SK-N-SH (cell line): ENCODE measurements at regions not wholly inside any gene's neighbourhood (a gene's known extent, or its start where the extent isn't known, plus 50 kb on each side); places are given as distances from the start of the nearest gene placed in this dataset.
"Not testable (repeated sequence)": the region's sequence is repeated elsewhere in the genome, so short reads cannot be mapped to it uniquely, and the experiment has no call there.

Experiments
- CTCF ChIA-PET: fragments of 300-600, 350-600 bp; formaldehyde crosslinking; extraction: SDS; loops from one replicate; lab custom pipeline; 2021; lab: Yijun Ruan, JAX
- POLR2A ChIA-PET: fragments of 350-600 bp; sonication (Branson Sonifier 250); formaldehyde crosslinking; extraction: SDS; loops from one replicate; lab custom pipeline; 2020; ENCODE audit warnings: antibody characterized with exemption, inconsistent platforms; lab: Yijun Ruan, JAX
- DNase-seq: peaks from one replicate; pipeline ENCODE4 v3.0.0; 2012
- H2AFZ ChIP-seq: fragments of 200-600 bp; sonication (generic); 2 replicates; pipeline ENCODE4 v1.8.1; 2016; ENCODE audit warnings: antibody characterized with exemption, mild to moderate bottlenecking, low read depth
- H3F3A ChIP-seq: fragments of 200-600 bp; sonication (generic); replicated peaks from 2 replicates; pipeline ENCODE3; 2016; ENCODE audit warnings: antibody characterized with exemption, mild to moderate bottlenecking; ENCODE audit not compliant: insufficient read depth
- H3K27ac ChIP-seq, 2 experiments: fragments of 200-500 bp in 1 of 2; fragments of 200-600 bp in 1 of 2; sonication (Bioruptor generic) in 1 of 2; sonication (generic), shearing (Covaris generic) in 1 of 2; 2 replicates each; pipeline versions ENCODE4 v1.5.1 to v1.6.1; 2014 to 2016; ENCODE audit warnings: low read depth in 2 of 2, inconsistent platforms in 1 of 2, low read length in 1 of 2, mild to moderate bottlenecking in 1 of 2, mixed read lengths in 1 of 2
- H3K27me3 ChIP-seq: fragments of 200-600 bp; sonication (generic), shearing (Covaris generic); 2 replicates; pipeline ENCODE4 v1.6.1; 2016; ENCODE audit warnings: mixed run types; ENCODE audit not compliant: insufficient read depth
- H3K36me3 ChIP-seq, 2 experiments: fragments of 200-500 bp in 1 of 2; fragments of 200-600 bp in 1 of 2; sonication (Bioruptor generic) in 1 of 2; sonication (generic) in 1 of 2; replicated peaks in 1 of 2; 2 replicates each; pipeline versions ENCODE3 to v1.5.1; 2014 to 2016; ENCODE audit warnings: low read length in 1 of 2, mild to moderate bottlenecking in 1 of 2; ENCODE audit not compliant: insufficient read depth in 2 of 2, control insufficient read depth in 1 of 2
- H3K4me1 ChIP-seq, 2 experiments: fragments of 200-500 bp in 1 of 2; fragments of 200-600 bp in 1 of 2; sonication (Bioruptor generic) in 1 of 2; sonication (generic), shearing (Covaris generic) in 1 of 2; 2 replicates each; pipeline versions ENCODE4 v1.5.1 to v1.6.1; 2014 to 2016; ENCODE audit warnings: low read depth in 1 of 2, low read length in 1 of 2, mixed run types in 1 of 2; ENCODE audit not compliant: insufficient read depth in 2 of 2, control insufficient read depth in 1 of 2
- H3K4me2 ChIP-seq: fragments of 200-600 bp; sonication (generic), shearing (Covaris generic); 2 replicates; pipeline ENCODE4 v1.6.1; 2017; ENCODE audit warnings: mixed run types
- H3K4me3 ChIP-seq, 2 experiments: fragments of 200-500 bp in 1 of 2; fragments of 200-600 bp in 1 of 2; sonication (Bioruptor generic) in 1 of 2; sonication (generic), shearing (Covaris generic) in 1 of 2; 2 replicates each; pipeline versions ENCODE4 v1.5.1 to v1.8.1; 2014 to 2016; ENCODE audit warnings: low read depth in 2 of 2, inconsistent platforms in 1 of 2, low read length in 1 of 2, mild to moderate bottlenecking in 1 of 2, mixed read lengths in 1 of 2, moderate library complexity in 1 of 2
- H3K79me2 ChIP-seq: fragments of 200-600 bp; sonication (generic); 2 replicates; pipeline ENCODE4 v1.8.1; 2017; ENCODE audit warnings: mild to moderate bottlenecking; ENCODE audit not compliant: insufficient read depth
- H3K9ac ChIP-seq: fragments of 200-600 bp; sonication (generic); 2 replicates; pipeline ENCODE4 v1.6.1; 2017; ENCODE audit warnings: mixed run types
- H3K9me2 ChIP-seq: fragments of 200-600 bp; sonication (generic); 2 replicates; pipeline ENCODE4 v1.6.1; 2017; ENCODE audit warnings: mixed run types
- H3K9me3 ChIP-seq: fragments of 200-600 bp; sonication (generic); 2 replicates; pipeline ENCODE4 v1.6.1; 2017; ENCODE audit warnings: mixed run types, mild to moderate bottlenecking, moderate library complexity
- H4K20me1 ChIP-seq: fragments of 200-600 bp; sonication (generic); 2 replicates; pipeline ENCODE4 v1.6.1; 2017; ENCODE audit warnings: mild to moderate bottlenecking, mixed run types; ENCODE audit not compliant: insufficient read depth
- CTCF ChIP-seq: fragments of 200-600 bp; sonication (generic); IDR thresholded peaks from 2 replicates; pipeline ENCODE4 v1.6.1; 2017; ENCODE audit warnings: antibody characterized with exemption, mild to moderate bottlenecking, moderate library complexity
- EP300 ChIP-seq, 2 experiments: IDR thresholded peaks; 2 replicates each; pipeline versions ENCODE4 v1.4.0 to v1.6.1; 2012; ENCODE audit warnings: borderline replicate concordance in 1 of 2, low read depth in 1 of 2, low read length in 1 of 2
- GABPA ChIP-seq: IDR thresholded peaks from 2 replicates; pipeline ENCODE4 v1.4.0; 2012; ENCODE audit warnings: low read depth, mild to moderate bottlenecking
- IRF3 ChIP-seq: fragments of 150-350 bp; IDR thresholded peaks from 2 replicates; pipeline ENCODE4 v1.6.1; 2016; ENCODE audit warnings: mild to moderate bottlenecking, low read depth, low read length
- MXI1 ChIP-seq: IDR thresholded peaks from 2 replicates; pipeline ENCODE4 v1.6.1; 2012; ENCODE audit warnings: mild to moderate bottlenecking, low read depth, low read length, improper control_type of control experiment
- NFIC ChIP-seq: IDR thresholded peaks from 2 replicates; pipeline ENCODE4 v1.4.0; 2012; ENCODE audit warnings: borderline replicate concordance
- RAD21 ChIP-seq: IDR thresholded peaks from 2 replicates; pipeline ENCODE4 v1.6.1; 2012; ENCODE audit warnings: mild to moderate bottlenecking, low read length
- RCOR1 ChIP-seq: fragments of 150-350 bp; IDR thresholded peaks from 2 replicates; pipeline ENCODE4 v1.6.1; 2017; ENCODE audit warnings: antibody characterized with exemption, low read length
- SIN3A ChIP-seq: IDR thresholded peaks from 2 replicates; pipeline ENCODE4 v1.6.1; 2012; ENCODE audit warnings: low read depth, mild to moderate bottlenecking, low read length, moderate library complexity, borderline replicate concordance
- SMC3 ChIP-seq: IDR thresholded peaks from 2 replicates; pipeline ENCODE4 v1.6.1; 2012; ENCODE audit warnings: low read depth, low read length, improper control_type of control experiment
- WGBS: methylation state at CpG from one replicate; pipeline ENCODE4 v1.1.6; 2017; ENCODE audit warnings: low lambda C conversion rate; 5-methylcytosine and 5-hydroxymethylcytosine counted together
- TF ChIP-seq, protein P1 (sequence below): IDR thresholded peaks from 2 replicates; pipeline ENCODE4 v1.4.0; 2012; ENCODE audit warnings: low read depth

- WGBS: 25% methylated on average over 13 of the region's 20 CpGs
- peaks cover 15% of the 10 kb centered on the region for H3F3A ChIP-seq
- DNase-seq: peak; percentile 83
- H4K20me1 ChIP-seq: no peaks in the 10 kb centered on the region
- no peaks in the 10 kb centered on the region for H3K79me2 ChIP-seq
- no peak overlapping the region for H3K27ac ChIP-seq
- ChIA-PET POLR2A (interaction anchor here (1.1 kb wide), 3 partner anchors 52 to 100 kb away, joined by 4 to 8 read pairs (median 6); no protein-coding TSS in a partner anchor), CTCF (interaction anchor here (0.6 to 15.7 kb wide), 64 partner anchors 8 to 629 kb away, joined by 3 to 496 read pairs (median 5); partner anchors contain the start of genes ANKRD18B, DNAJA1 and NOL6)
- H3K36me3 ChIP-seq: no peaks in the 10 kb centered on the region
- no peaks in the 10 kb centered on the region for H3K9me3 ChIP-seq
- no peak overlapping the region for H3K4me3 ChIP-seq
- H3K4me1 ChIP-seq: peaks cover 5 to 12% of the 10 kb centered on the region in 2 experiments; a peak in 2 of 4 replicates
- H3K27me3 ChIP-seq: no peaks in the 10 kb centered on the region; the same call in 1 of the 2 replicates
- no peak overlapping the region for H3K4me2 ChIP-seq
- TF ChIP-seq GABPA (no peak), NFIC (no peak), SMC3 (peak; percentile 95), EP300 (IDR thresholded peaks at IDR 0.05; ENCODE audit: borderline replicate concordance in 1 of 2, low read depth in 1 of 2, low read length in 1 of 2) (no peak), RAD21 (peak; percentile 94), CTCF (peak; percentile 80), RCOR1 (no peak), SIN3A (no peak), MXI1 (no peak), IRF3 (no peak)
- TF ChIP-seq, protein P1, sequence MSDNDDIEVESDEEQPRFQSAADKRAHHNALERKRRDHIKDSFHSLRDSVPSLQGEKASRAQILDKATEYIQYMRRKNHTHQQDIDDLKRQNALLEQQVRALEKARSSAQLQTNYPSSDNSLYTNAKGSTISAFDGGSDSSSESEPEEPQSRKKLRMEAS: no peak
- no peak overlapping the region for H3K9ac ChIP-seq
- H2AFZ ChIP-seq: 0 out of 2 replicates have a peak overlapping the region, but pooled peaks have one; percentile 8
- no peaks in the 10 kb centered on the region for H3K9me2 ChIP-seq
These were observed 99.9 kb downstream of the ANKRD18B start for GRCh38 chr9:33623658-33624586.

- POLR2A ChIA-PET, DNase-seq, H3K79me2 ChIP-seq, H3K27ac ChIP-seq, H3K4me2 ChIP-seq, H4K20me1 ChIP-seq, H3K36me3 ChIP-seq, H3K9me3 ChIP-seq, H3K27me3 ChIP-seq, H2AFZ ChIP-seq, H3K9ac ChIP-seq, H3K4me3 ChIP-seq, H3K4me1 ChIP-seq, H3F3A ChIP-seq, H3K9me2 ChIP-seq: not testable (repeated sequence)
- CTCF ChIA-PET: interaction anchor here (1.2 to 15.7 kb wide), 2 partner anchors 11 to 93 kb away, joined by 4 to 496 read pairs; no protein-coding TSS in a partner anchor
- WGBS: 36% methylated on average over 1 of the region's 1 CpG
These were observed 104.3 kb downstream of the ANKRD18B start for GRCh38 chr9:33628318-33628717.
